ENCODE measurements at regions not wholly inside any gene's neighbourhood (a gene's known extent, or its start where the extent isn't known, plus 50 kb on each side); places are given as distances from the start of the nearest gene placed in this dataset.

GRCh38 chr5:54754878-54755277 lies 230.5 kb downstream of the ESM1 start:
- TF ChIP-seq EP300 (IDR thresholded peaks at IDR 0.05) = no peak
- TF ChIP-seq POLR2A (IDR thresholded peaks at IDR 0.05) = no peak
- TF ChIP-seq POLR2AphosphoS5 (IDR thresholded peaks at IDR 0.05) = no peak
- TF ChIP-seq CTCF (IDR thresholded peaks at IDR 0.05) = no peak
- DNase-seq (no peak), ATAC-seq (ENCODE audit: low FRiP score in 2 of 2) (no peak)
- peaks cover 0 to 4% (median 0%) of the 10 kb centered on the region in 4 donors for H3K4me1 ChIP-seq
- H3K9me3 ChIP-seq = no peaks in the 10 kb centered on the region
- no peaks in the 10 kb centered on the region for H3K27me3 ChIP-seq
- H3K27ac ChIP-seq = no peak overlapping the region
- no peaks in the 10 kb centered on the region for H3K36me3 ChIP-seq
- H3K4me3 ChIP-seq = no peak overlapping the region
- 94 to 95% methylated on average over 2 of the region's 2 CpGs for WGBS, 2 donors

- DNase-seq (no peak), ATAC-seq (ENCODE audit: low FRiP score in 2 of 2) (no peak)
- Histone ChIP-seq H3K36me3 (no peaks in the 10 kb centered on the region), H3K9me3 (no peaks in the 10 kb centered on the region), H3K27ac (no peak overlapping the region), H3K4me1 (peaks cover 0 to 4% (median 0%) of the 10 kb centered on the region in 4 donors), H3K4me3 (no peak overlapping the region), H3K27me3 (no peaks in the 10 kb centered on the region)
- 93 to 97% methylated on average over 7 of the region's 7 CpGs for WGBS, 2 donors
- no peak for TF ChIP-seq POLR2A (IDR thresholded peaks at IDR 0.05)
- no peak for TF ChIP-seq EP300 (IDR thresholded peaks at IDR 0.05)
- TF ChIP-seq CTCF (IDR thresholded peaks at IDR 0.05) = no peak
- TF ChIP-seq POLR2AphosphoS5 (IDR thresholded peaks at IDR 0.05) = no peak
Observed at GRCh38 chr5:54754420-54754819, 231.0 kb downstream of the ESM1 start.

- Histone ChIP-seq H3K9me3 (no peaks in the 10 kb centered on the region), H3K4me3 (no peak overlapping the region), H3K4me1 (peaks cover 0 to 4% (median 0%) of the 10 kb centered on the region in 4 donors), H3K36me3 (no peaks in the 10 kb centered on the region), H3K27ac (no peak overlapping the region), H3K27me3 (no peaks in the 10 kb centered on the region)
- TF ChIP-seq CTCF (IDR thresholded peaks at IDR 0.05) (no peak), POLR2A (IDR thresholded peaks at IDR 0.05) (no peak), EP300 (IDR thresholded peaks at IDR 0.05) (no peak), POLR2AphosphoS5 (IDR thresholded peaks at IDR 0.05) (no peak)
- WGBS, 2 donors = 94 to 100% methylated on average over 1 of the region's 1 CpG
- DNase-seq (no peak), ATAC-seq (ENCODE audit: low FRiP score in 2 of 2) (no peak)
Observed at GRCh38 chr5:54753753-54754152, 231.6 kb downstream of the ESM1 start.

GRCh38 chr5:54753034-54753433 lies 232.4 kb downstream of the ESM1 start:
- ATAC-seq (ENCODE audit: low FRiP score in 2 of 2) = peak in 1 of 2 donors; percentile 56
- no peak for DNase-seq
- Histone ChIP-seq H3K4me1 (peaks cover 0 to 4% (median 0%) of the 10 kb centered on the region in 4 donors), H3K4me3 (no peak overlapping the region), H3K27ac (no peak overlapping the region), H3K27me3 (no peaks in the 10 kb centered on the region), H3K36me3 (no peaks in the 10 kb centered on the region), H3K9me3 (no peaks in the 10 kb centered on the region)
- no peak for TF ChIP-seq POLR2A (IDR thresholded peaks at IDR 0.05)
- TF ChIP-seq EP300 (IDR thresholded peaks at IDR 0.05) = no peak
- no peak for TF ChIP-seq CTCF (IDR thresholded peaks at IDR 0.05)
- no peak for TF ChIP-seq POLR2AphosphoS5 (IDR thresholded peaks at IDR 0.05)
- 26 to 54% methylated on average over 4 of the region's 4 CpGs for WGBS, 2 donors

DNA sequence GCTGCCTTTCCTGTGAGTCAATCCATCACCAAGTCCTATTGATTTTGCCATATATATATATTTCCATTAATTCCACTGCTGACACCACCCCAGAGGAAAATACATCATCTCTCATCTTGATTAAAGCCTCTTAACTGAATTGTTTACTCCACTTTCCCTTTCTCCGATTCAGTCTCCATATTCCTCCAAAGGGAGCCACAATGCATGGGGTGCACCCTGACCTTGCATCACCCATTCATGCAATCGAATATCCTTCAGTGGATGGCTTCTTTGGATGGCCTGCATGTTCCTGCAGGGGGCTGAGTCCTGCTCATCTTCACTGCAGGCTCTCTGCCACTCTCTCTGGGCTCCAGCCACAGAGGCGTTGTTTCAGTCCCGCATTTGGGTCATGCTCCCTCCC lies 231.0 kb downstream of the SNX18 start:
- H3K9me3 ChIP-seq = no peaks in the 10 kb centered on the region
- H3K27me3 ChIP-seq = no peaks in the 10 kb centered on the region
- WGBS, 2 donors = 85 to 91% methylated on average over 4 of the region's 4 CpGs
- TF ChIP-seq EP300 (IDR thresholded peaks at IDR 0.05) = no peak
- no peak for TF ChIP-seq CTCF (IDR thresholded peaks at IDR 0.05)
- TF ChIP-seq POLR2A (IDR thresholded peaks at IDR 0.05) = no peak
- TF ChIP-seq POLR2AphosphoS5 (IDR thresholded peaks at IDR 0.05) = no peak
- H3K4me3 ChIP-seq = no peak overlapping the region
- H3K4me1 ChIP-seq = peaks cover 17 to 23% (median 19%) of the 10 kb centered on the region in 4 donors
- DNase-seq (no peak), ATAC-seq (ENCODE audit: low FRiP score in 2 of 2) (no peak)
- H3K36me3 ChIP-seq = no peaks in the 10 kb centered on the region
- H3K27ac ChIP-seq = no peak overlapping the region
